ENCODE measurements at regions not wholly inside any gene's neighbourhood (a gene's known extent, or its start where the extent isn't known, plus 50 kb on each side); places are given as distances from the start of the nearest gene placed in this dataset.

DNA sequence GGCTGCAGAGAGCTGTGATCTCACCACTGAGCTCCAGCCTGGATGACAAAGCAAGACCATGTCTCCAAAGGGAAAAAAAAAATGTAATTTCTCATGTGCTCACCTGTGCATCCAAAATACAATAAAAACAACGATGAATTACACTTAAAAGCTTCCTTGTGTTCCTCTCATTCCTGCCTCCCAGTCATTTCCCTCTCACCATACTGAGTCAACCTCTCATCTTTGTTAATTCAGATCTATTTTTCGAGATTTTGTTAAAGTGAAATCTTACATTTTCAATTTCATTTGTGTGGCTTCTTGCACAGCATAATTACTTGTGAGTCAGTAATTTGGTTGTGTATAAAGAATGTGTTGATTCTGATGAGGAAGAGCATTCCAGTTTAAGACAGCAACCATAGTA, 1203.2 kb downstream of the TMEM121 start:
- TF ChIP-seq, protein P1, sequence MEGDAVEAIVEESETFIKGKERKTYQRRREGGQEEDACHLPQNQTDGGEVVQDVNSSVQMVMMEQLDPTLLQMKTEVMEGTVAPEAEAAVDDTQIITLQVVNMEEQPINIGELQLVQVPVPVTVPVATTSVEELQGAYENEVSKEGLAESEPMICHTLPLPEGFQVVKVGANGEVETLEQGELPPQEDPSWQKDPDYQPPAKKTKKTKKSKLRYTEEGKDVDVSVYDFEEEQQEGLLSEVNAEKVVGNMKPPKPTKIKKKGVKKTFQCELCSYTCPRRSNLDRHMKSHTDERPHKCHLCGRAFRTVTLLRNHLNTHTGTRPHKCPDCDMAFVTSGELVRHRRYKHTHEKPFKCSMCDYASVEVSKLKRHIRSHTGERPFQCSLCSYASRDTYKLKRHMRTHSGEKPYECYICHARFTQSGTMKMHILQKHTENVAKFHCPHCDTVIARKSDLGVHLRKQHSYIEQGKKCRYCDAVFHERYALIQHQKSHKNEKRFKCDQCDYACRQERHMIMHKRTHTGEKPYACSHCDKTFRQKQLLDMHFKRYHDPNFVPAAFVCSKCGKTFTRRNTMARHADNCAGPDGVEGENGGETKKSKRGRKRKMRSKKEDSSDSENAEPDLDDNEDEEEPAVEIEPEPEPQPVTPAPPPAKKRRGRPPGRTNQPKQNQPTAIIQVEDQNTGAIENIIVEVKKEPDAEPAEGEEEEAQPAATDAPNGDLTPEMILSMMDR (IDR thresholded peaks at IDR 0.05): no peak
- TF ChIP-seq POLR2AphosphoS5 (IDR thresholded peaks at IDR 0.05): no peak

Measured in stomach (tissue), 4 donors.